Right lobe of liver (tissue), 6 donors: ENCODE measurements at regions not wholly inside any gene's neighbourhood (a gene's known extent, or its start where the extent isn't known, plus 50 kb on each side); places are given as distances from the start of the nearest gene placed in this dataset.

Experiments used
- ATAC-seq, 4 donors: fragments of 200-7000 bp; cut with Tn5 transposase; one replicate each; pipeline ENCODE4 v1.9.1; 2020; ENCODE audit warnings: mild to moderate bottlenecking in 4 of 4, moderate library complexity in 4 of 4
- DNase-seq, 3 donors: peaks; one replicate each; pipeline ENCODE4 v3.0.0-alpha.2; 2020
- H3K27ac ChIP-seq, 3 donors: fragments of 200-600 bp; one replicate each; pipeline ENCODE4 v1.8.0; 2022
- H3K27me3 ChIP-seq, 2 donors: fragments of 200-600 bp; one replicate each; pipeline ENCODE4 v1.8.0; 2022
- H3K36me3 ChIP-seq, 4 donors: fragments of 200-600 bp; sonication (generic) in 1 of 4; one replicate each; pipeline versions ENCODE4 v1.5.1 to v1.8.0; 2017 to 2022; ENCODE audit warnings: control low read depth in 1 of 4
- H3K4me1 ChIP-seq, 4 donors: fragments of 200-600 bp; sonication (generic) in 1 of 4; one replicate each; pipeline versions ENCODE4 v1.5.1 to v1.8.0; 2017 to 2022; ENCODE audit warnings: control low read depth in 1 of 4
- H3K4me3 ChIP-seq, 3 donors: fragments of 200-600 bp; one replicate each; pipeline ENCODE4 v1.8.0; 2022
- H3K9me3 ChIP-seq, 4 donors: fragments of 200-600 bp; sonication (generic) in 1 of 4; one replicate each; pipeline versions ENCODE4 v1.5.1 to v1.8.0; 2017 to 2022; ENCODE audit warnings: control low read depth in 1 of 4
- CTCF ChIP-seq, 4 donors: fragments of 200-600 bp in 3 of 4; fragments of 450-650 bp in 1 of 4; IDR thresholded peaks; one replicate each; pipeline versions ENCODE4 v1.5.1 to v1.8.0; 2016 to 2022; ENCODE audit warnings: antibody characterized with exemption in 4 of 4, mild to moderate bottlenecking in 2 of 4
- POLR2A ChIP-seq: fragments of 450-650 bp; IDR thresholded peaks from one replicate; pipeline ENCODE4 v1.6.1; 2017; ENCODE audit warnings: antibody characterized with exemption, mild to moderate bottlenecking
- WGBS: methylation state at CpG from one replicate; pipeline ENCODE4 v1.1.6; 2018; ENCODE audit warnings: low coverage, low lambda C conversion rate; ENCODE audit not compliant: insufficient coverage; ENCODE audit errors: missing lambda C conversion rate; 5-methylcytosine and 5-hydroxymethylcytosine counted together
- intact Hi-C, 2 donors: fragments of 100-400 bp; cut with DNase I; formaldehyde crosslinking; loops; one replicate each; pipeline versions ENCODE4 v1.11.2 to v1.14.1; 2022
- donor health status: DM: no; HTN: yes; CAD: no.
- donor health status: DM: no; HTN: no; CAD: no.
- donor health status: DM: no; HTN: no; CAD: no.
- donor health status: DM: no; HTN: yes; CAD: no.
- donor health status: DM: no; HTN: yes; CAD: no.

- no peak for DNase-seq
- no peak for TF ChIP-seq CTCF (IDR thresholded peaks at IDR 0.05)
- TF ChIP-seq POLR2A: no peak
- Histone ChIP-seq H3K27ac (no peak overlapping the region), H3K27me3 (no peaks in the 10 kb centered on the region), H3K4me1 (no peaks in the 10 kb centered on the region), H3K36me3 (no peaks in the 10 kb centered on the region), H3K4me3 (no peak overlapping the region), H3K9me3 (no peaks in the 10 kb centered on the region)
- intact Hi-C loops: no loop called here
- no peak for ATAC-seq
- 84% methylated on average over 4 of the region's 4 CpGs for WGBS
These were observed 208.4 kb downstream of the PLOD2 start for GRCh38 chr3:145952536-145952935.

- Histone ChIP-seq H3K27me3 (no peaks in the 10 kb centered on the region), H3K36me3 (no peaks in the 10 kb centered on the region), H3K27ac (no peak overlapping the region), H3K4me3 (no peak overlapping the region), H3K9me3 (no peaks in the 10 kb centered on the region), H3K4me1 (no peaks in the 10 kb centered on the region)
- ATAC-seq: no peak
- TF ChIP-seq CTCF (IDR thresholded peaks at IDR 0.05) (no peak), POLR2A (no peak)
- intact Hi-C loops: no loop called here
- DNase-seq: no peak
- 69% methylated on average over 3 of the region's 3 CpGs for WGBS
These were observed 207.7 kb downstream of the PLOD2 start for GRCh38 chr3:145953316-145953715.

DNA sequence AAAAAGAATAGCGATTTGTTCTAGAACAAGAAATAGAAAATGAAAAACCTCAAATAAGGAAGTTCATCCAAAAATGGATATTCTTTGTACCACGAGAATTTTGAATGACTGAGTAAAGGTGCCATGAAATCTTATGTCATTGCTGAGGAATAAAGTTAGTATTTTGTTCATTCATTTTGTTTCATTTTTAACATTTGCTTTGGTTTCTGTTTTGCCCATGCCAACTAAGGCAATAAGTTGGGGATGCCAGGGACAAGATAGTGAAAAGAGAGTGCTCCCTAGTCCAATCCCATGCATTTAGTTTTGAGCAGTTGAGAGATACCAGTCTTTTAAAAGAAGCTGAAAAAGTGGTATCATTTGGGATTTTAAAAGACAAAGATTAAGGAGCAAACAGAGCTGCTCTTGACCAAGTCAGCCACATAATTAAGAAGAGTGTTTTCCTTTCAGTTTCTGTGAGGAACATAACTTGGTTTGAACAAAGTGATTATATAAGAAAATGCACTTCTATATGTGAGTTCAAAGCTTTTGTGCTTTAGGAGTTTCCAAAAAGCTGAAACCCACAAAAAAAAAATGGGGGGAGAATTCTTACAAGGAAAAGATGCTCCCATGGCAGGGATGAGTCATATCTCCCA lies 201.4 kb downstream of the PLOD2 start:
- H3K36me3 ChIP-seq: no peaks in the 10 kb centered on the region
- intact Hi-C loops: no loop called here
- H3K27me3 ChIP-seq: no peaks in the 10 kb centered on the region
- DNase-seq (no peak), ATAC-seq (no peak)
- no peak overlapping the region for H3K27ac ChIP-seq
- H3K4me1 ChIP-seq: no peaks in the 10 kb centered on the region
- 70% methylated on average over 2 of the region's 2 CpGs for WGBS
- no peak overlapping the region for H3K4me3 ChIP-seq
- TF ChIP-seq POLR2A (no peak), CTCF (IDR thresholded peaks at IDR 0.05) (no peak)
- no peaks in the 10 kb centered on the region for H3K9me3 ChIP-seq

DNA sequence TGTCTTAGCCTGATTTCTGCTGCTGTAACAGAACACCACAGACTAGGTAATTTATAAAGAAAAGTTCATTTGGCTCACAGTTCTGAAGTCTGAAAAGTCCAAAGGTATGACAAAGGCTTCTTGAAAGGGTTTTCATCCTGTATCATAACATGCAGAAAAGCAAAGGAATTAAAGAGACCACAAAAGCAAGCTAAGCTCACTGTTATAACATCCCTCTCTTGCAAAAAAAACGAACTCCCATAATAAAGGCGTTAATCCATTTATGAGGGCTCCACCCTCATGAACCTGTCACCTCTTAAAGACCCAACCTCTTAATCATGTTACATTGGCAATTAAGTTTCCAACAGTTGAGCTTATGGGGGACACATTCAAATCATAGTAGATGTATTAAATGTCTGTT lies 197.9 kb downstream of the PLOD2 start:
- intact Hi-C loops: no loop called here
- DNase-seq (no peak), ATAC-seq (no peak)
- H3K27me3 ChIP-seq: no peaks in the 10 kb centered on the region
- H3K9me3 ChIP-seq: no peaks in the 10 kb centered on the region
- no peak for TF ChIP-seq POLR2A
- no peak for TF ChIP-seq CTCF (IDR thresholded peaks at IDR 0.05)
- H3K36me3 ChIP-seq: no peaks in the 10 kb centered on the region
- WGBS: 32% methylated on average over 2 of the region's 2 CpGs
- H3K4me1 ChIP-seq: no peaks in the 10 kb centered on the region
- no peak overlapping the region for H3K4me3 ChIP-seq
- no peak overlapping the region for H3K27ac ChIP-seq

DNA sequence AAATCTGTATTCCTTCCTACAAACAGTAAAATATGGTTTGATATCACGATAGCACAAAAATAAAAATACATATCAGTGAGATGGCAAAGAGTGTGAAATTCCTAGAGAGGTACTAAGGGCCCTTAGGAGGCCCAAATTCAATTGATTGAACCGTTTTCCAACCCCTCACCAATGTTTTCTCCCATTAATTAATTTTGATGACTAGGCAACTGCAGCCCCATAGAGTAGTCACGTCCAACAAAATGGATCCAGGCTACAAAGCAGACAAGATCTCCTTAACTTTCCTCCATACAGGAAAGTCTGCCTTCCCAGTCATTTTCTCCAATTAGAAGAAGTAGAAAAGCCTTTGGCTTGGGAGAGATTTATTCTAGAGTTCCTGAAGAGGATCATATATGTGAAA lies 193.9 kb downstream of the PLOD2 start:
- WGBS: 47% methylated on average over 3 of the region's 3 CpGs
- H3K4me1 ChIP-seq: no peaks in the 10 kb centered on the region
- no peak for DNase-seq

More for the DNA sequence above, 193.9 kb downstream of the PLOD2 start:
- no peak for ATAC-seq
- Histone ChIP-seq H3K36me3 (no peaks in the 10 kb centered on the region), H3K27ac (no peak overlapping the region), H3K4me3 (no peak overlapping the region), H3K9me3 (no peaks in the 10 kb centered on the region), H3K27me3 (no peaks in the 10 kb centered on the region)
- TF ChIP-seq POLR2A (no peak), CTCF (IDR thresholded peaks at IDR 0.05) (no peak)
- intact Hi-C loops: no loop called here
